ENCODE measurements at regions not wholly inside any gene's neighbourhood (a gene's known extent, or its start where the extent isn't known, plus 50 kb on each side); places are given as distances from the start of the nearest gene placed in this dataset.
"Not testable (repeated sequence)": the region's sequence is repeated elsewhere in the genome, so short reads cannot be mapped to it uniquely, and the experiment has no call there.

GRCh38 chr11:107266455-107266854, 191.2 kb downstream of the CWF19L2 start:
- Mint-ChIP-seq H3K4me3 (no peak overlapping the region), H3K36me3 (ENCODE audit: low read depth) (no peaks in the 10 kb centered on the region), H3K4me1 (no peaks in the 10 kb centered on the region), H3K27ac (ENCODE audit: unreplicated experiment) (no peak overlapping the region), H3K27me3 (ENCODE audit: low read depth) (no peaks in the 10 kb centered on the region), H3K9me3 (no peaks in the 10 kb centered on the region)
- no peak for TF ChIP-seq CTCF (conservative IDR thresholded peaks at IDR 0.05)
- DNase-seq (ENCODE audit: low read depth, low spot score) = no peak

- no peaks in the 10 kb centered on the region for H3K27me3 Mint-ChIP-seq (ENCODE audit: low read depth)
- no peaks in the 10 kb centered on the region for H3K36me3 Mint-ChIP-seq (ENCODE audit: low read depth)
- H3K9me3 Mint-ChIP-seq = no peaks in the 10 kb centered on the region
- H3K4me1 Mint-ChIP-seq = no peaks in the 10 kb centered on the region
- no peak for DNase-seq (ENCODE audit: low read depth, low spot score)
- TF ChIP-seq CTCF (conservative IDR thresholded peaks at IDR 0.05) = no peak
- H3K27ac Mint-ChIP-seq (ENCODE audit: unreplicated experiment) = no peak overlapping the region
- H3K4me3 Mint-ChIP-seq = no peak overlapping the region
Measured at GRCh38 chr11:107265591-107266121, 192.0 kb downstream of the CWF19L2 start.

- no peak for TF ChIP-seq CTCF (conservative IDR thresholded peaks at IDR 0.05)
Measured at GRCh38 chr11:107263844-107264563, 193.6 kb downstream of the CWF19L2 start.

DNA sequence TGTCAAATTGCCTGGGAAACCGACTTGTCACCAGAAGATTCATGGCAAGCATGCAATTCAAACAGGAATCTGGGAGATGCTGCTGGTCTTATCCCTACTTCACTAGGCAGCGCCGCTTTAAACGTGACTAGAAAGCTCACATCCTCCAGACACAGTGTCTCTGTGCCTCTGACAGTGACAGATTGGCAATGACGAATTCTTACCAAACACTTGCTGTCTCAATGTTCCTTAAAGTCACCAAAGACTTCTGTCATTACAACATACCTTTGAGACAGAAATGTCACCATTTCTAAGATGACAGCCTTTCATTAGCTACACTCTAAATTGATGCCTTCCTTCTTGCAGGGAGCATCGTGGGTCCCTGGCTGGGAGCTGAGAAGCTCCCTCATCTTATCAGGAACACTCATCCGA, 197.8 kb downstream of the CWF19L2 start:
- H3K36me3 Mint-ChIP-seq (ENCODE audit: low read depth) = no peaks in the 10 kb centered on the region
- no peak for DNase-seq (ENCODE audit: low read depth, low spot score)
- no peak overlapping the region for H3K4me3 Mint-ChIP-seq
- no peaks in the 10 kb centered on the region for H3K4me1 Mint-ChIP-seq
- no peaks in the 10 kb centered on the region for H3K9me3 Mint-ChIP-seq
- H3K27me3 Mint-ChIP-seq (ENCODE audit: low read depth) = no peaks in the 10 kb centered on the region
- H3K27ac Mint-ChIP-seq (ENCODE audit: unreplicated experiment) = no peak overlapping the region
- TF ChIP-seq CTCF (conservative IDR thresholded peaks at IDR 0.05) = no peak

More at GRCh38 chr11:107263844-107264563, 193.6 kb downstream of the CWF19L2 start:
- H3K4me1 Mint-ChIP-seq = no peaks in the 10 kb centered on the region
- H3K27me3 Mint-ChIP-seq (ENCODE audit: low read depth) = no peaks in the 10 kb centered on the region
- H3K36me3 Mint-ChIP-seq (ENCODE audit: low read depth) = no peaks in the 10 kb centered on the region
- no peak overlapping the region for H3K4me3 Mint-ChIP-seq
- H3K9me3 Mint-ChIP-seq = no peaks in the 10 kb centered on the region
- no peak overlapping the region for H3K27ac Mint-ChIP-seq (ENCODE audit: unreplicated experiment)
- DNase-seq (ENCODE audit: low read depth, low spot score) = no peak

DNA sequence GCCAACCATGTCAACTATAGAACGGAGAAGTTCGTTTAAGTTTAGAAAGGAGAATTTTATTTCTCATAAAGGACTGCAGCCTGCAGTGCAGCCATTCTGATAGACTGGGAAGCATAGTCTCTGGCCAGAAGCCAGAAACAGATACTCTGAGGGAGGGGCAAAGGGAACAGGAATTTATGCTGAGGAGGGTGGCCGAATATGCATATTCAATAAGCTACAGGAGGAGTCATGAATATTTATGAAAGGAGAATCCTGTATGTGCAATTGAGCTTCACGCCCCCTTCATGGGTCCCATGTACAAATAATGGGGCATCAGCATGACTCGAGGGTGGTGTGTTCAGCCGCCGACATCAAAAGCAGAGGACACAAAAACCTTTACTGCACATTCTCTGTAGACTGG, 199.9 kb downstream of the CWF19L2 start:
- Mint-ChIP-seq H3K27me3 (ENCODE audit: low read depth) (no peaks in the 10 kb centered on the region), H3K27ac (ENCODE audit: unreplicated experiment) (no peak overlapping the region)

GRCh38 chr11:107253661-107254060, 204.0 kb downstream of the CWF19L2 start:
- H3K9me3 Mint-ChIP-seq; H3K27ac Mint-ChIP-seq (ENCODE audit: unreplicated experiment); H3K27me3 Mint-ChIP-seq (ENCODE audit: low read depth); H3K4me3 Mint-ChIP-seq; DNase-seq (ENCODE audit: low read depth, low spot score); H3K4me1 Mint-ChIP-seq; H3K36me3 Mint-ChIP-seq (ENCODE audit: low read depth): not testable (repeated sequence)

More for the DNA sequence above, 199.9 kb downstream of the CWF19L2 start:
- no peak overlapping the region for H3K4me3 Mint-ChIP-seq
- no peak for DNase-seq (ENCODE audit: low read depth, low spot score)
- H3K9me3 Mint-ChIP-seq = no peaks in the 10 kb centered on the region
- no peak for TF ChIP-seq CTCF (conservative IDR thresholded peaks at IDR 0.05)
- no peaks in the 10 kb centered on the region for H3K36me3 Mint-ChIP-seq (ENCODE audit: low read depth)
- no peaks in the 10 kb centered on the region for H3K4me1 Mint-ChIP-seq
